ENCODE measurements at regions not wholly inside any gene's neighbourhood (a gene's known extent, or its start where the extent isn't known, plus 50 kb on each side); places are given as distances from the start of the nearest gene placed in this dataset.
"Not testable (repeated sequence)": the region's sequence is repeated elsewhere in the genome, so short reads cannot be mapped to it uniquely, and the experiment has no call there.

DNA sequence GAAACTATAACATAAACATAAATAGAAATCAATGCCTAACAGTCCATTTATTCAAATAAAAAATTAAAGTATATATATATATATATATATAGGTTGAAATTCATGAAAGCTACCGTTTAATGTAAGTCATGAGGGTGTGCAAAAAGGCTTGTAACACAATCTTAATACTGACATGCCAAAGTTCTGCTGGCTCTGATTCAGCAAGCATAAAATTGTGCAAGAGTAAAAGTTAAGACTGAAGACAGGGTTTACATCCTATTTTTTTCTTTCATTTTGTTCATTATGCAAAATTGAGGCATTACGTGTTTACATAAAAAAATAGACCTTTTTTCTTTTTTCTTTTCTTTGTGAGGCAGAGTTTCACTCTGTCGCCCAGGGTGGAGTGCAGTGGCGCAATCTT is 984.2 kb downstream of the FSCB start:
- H3K27ac ChIP-seq: no peak overlapping the region

GRCh38 chr14:43522191-43522590 is 984.9 kb downstream of the FSCB start:
- Histone ChIP-seq H3K4me3 (no peak overlapping the region), H3K27ac (no peak overlapping the region)

More for the DNA sequence above, 984.2 kb downstream of the FSCB start:
- H3K4me3 ChIP-seq: no peak overlapping the region

- H3K4me3 ChIP-seq: no peak overlapping the region
Observed at GRCh38 chr14:43503508-43503907, 1003.6 kb downstream of the FSCB start.

DNA sequence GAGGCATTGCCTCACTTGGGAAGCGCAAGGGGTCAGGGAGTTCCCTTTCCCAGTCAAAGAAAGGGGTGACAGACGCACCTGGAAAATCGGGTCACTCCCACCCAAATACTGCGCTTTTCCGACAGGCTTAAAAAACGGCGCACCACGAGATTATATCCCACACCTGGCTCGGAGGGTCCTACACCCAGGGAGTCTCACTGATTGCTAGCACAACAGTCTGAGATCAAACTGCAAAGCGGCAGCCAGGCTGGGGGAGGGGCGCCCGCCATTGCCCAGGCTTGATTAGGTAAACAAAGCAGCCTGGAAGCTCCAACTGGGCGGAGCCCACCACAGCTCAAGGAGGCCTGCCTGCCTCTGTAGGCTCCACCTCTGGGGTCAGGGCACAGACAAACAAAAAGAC is 1014.7 kb downstream of the FSCB start:
- H3K27ac ChIP-seq, H3K4me3 ChIP-seq: not testable (repeated sequence)

More at GRCh38 chr14:43503508-43503907, 1003.6 kb downstream of the FSCB start:
- H3K27ac ChIP-seq: no peak overlapping the region

DNA sequence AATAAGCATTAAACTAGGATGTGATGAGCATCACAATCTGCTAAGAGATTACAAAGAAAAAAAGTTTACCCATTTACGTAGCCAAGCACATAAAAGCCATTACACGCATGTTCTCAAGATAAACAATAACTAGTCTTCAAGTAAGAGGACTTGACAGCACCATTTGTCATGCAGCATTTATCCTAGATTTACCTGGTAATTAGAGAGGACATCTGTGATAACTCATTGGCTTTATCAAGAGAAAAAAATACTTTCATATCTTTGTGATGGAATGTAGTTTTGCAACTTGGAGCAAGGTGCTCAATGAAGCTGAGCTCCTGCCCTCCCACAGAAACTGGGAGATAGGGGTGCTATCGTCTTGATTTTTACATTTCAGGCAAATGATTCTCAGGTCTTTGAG is 1023.7 kb downstream of the FSCB start:
- Histone ChIP-seq H3K4me3 (no peak overlapping the region), H3K27ac (no peak overlapping the region)

- no peak overlapping the region for H3K27ac ChIP-seq
- H3K4me3 ChIP-seq: no peak overlapping the region
Observed at GRCh38 chr14:43481864-43482263, 1025.2 kb downstream of the FSCB start.

DNA sequence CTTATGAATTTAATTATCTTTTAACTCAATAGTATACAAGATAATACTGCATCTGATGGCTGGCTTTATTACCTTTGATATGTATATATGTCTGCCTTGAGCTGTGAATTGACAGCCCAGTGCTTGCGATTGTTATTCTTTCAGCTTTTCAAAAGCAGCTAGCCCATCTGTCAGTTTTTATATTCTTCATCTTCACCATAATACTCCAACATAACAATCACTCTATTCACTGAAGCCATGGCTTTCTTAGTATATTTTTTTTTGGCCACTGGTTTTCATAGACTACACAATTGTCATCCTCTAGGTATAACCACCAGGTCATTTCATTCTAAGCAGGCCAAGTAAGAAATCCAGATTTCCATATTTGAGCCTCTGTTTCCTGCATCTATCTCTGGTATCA is 1026.1 kb downstream of the FSCB start:
- Histone ChIP-seq H3K27ac (no peak overlapping the region), H3K4me3 (no peak overlapping the region)

DNA sequence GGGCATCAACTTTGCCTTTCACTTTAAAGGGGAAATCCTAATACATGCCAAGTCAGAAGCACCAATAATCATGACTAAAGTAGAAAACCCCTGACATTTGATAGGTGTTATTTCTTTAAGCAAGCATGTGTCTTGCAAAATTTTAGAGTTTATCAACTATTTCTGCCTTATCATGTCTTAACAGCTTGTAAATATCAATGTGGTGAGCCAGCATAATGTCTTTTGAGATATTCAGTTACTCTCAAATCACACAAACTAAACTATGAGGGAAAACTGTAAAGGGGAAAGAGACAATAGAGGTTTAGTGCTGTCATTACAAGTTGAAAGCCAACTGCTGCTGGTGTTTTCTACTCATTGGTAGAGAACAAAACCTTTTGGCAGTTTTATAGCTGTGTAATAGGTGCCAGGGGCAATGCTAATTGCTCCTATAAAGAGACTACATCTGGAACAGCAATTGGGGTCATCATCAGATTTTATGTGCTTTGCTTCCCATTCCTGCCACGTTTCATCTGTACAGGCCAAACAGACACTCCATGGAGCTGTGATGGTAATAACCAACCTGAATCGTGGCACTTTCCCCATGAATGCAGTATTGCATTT is 1027.4 kb downstream of the FSCB start:
- Histone ChIP-seq H3K27ac (no peak overlapping the region), H3K4me3 (no peak overlapping the region)

DNA sequence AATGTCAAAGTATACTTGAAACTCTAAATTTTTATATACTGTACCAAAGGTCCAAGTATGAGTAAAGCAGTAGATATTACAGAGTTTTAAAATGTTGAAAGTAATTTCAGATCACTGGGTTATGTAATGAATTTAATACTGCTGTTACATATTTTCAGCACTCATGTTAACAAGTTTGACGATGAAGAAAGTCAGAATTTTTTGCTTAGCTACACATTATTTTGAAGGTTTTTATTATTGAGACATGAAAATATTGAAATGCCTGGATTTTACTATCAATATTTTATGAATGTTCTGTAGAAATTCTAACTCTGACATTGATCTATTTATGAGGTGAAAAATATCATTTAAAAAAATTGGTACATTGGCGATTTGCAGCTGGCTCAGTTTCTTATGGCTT is 1030.3 kb downstream of the FSCB start:
- H3K27ac ChIP-seq: no peak overlapping the region
- H3K4me3 ChIP-seq: no peak overlapping the region

DNA sequence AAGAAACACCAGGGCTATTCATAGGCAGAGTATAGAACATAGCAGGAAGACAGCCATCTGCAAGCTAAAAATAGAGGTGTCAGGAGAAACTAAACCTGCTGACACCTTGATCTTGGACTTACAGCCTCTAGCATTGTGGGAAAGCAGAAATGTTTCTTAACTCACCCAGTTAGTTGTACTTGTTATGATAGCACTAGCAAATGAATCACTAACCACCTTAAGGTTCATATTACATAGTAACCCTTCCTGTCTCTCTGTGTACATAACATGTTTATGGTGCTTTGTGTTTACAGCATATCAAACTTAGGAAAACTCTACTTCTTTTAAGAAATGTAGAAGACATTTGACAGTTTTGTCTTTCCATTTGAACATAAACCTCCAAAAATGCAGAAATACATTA is 1031.3 kb downstream of the FSCB start:
- no peak overlapping the region for H3K4me3 ChIP-seq
- no peak overlapping the region for H3K27ac ChIP-seq

GRCh38 chr14:43471595-43471994 is 1035.5 kb downstream of the FSCB start:
- H3K27ac ChIP-seq: no peak overlapping the region
- H3K4me3 ChIP-seq: no peak overlapping the region

- Histone ChIP-seq H3K27ac (no peak overlapping the region), H3K4me3 (no peak overlapping the region)
Observed at GRCh38 chr14:43464968-43465367, 1042.1 kb downstream of the FSCB start.

GRCh38 chr14:43449291-43449690 is 1057.8 kb downstream of the FSCB start:
- Histone ChIP-seq H3K27ac (no peak overlapping the region), H3K4me3 (no peak overlapping the region)

DNA sequence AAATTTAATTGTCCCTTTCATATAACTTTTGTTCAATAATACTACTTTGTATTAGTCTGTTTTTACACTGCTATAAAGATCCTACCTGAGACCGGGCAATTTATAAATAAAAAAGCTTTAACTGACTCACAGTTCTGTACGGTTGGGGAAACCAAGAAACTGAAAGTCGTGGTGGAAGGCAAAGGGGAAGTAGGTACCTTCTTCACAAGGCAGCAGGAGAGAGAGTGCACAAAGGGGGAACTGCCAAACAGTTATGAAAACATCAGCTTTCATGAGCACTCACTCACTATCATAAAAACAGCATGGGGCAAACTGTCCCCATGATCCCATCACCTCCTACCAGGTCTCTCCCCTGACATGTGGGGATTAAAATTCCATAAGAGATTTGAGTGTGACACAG is 1069.0 kb downstream of the FSCB start:
- no peak overlapping the region for H3K27ac ChIP-seq
- H3K4me3 ChIP-seq: no peak overlapping the region

DNA sequence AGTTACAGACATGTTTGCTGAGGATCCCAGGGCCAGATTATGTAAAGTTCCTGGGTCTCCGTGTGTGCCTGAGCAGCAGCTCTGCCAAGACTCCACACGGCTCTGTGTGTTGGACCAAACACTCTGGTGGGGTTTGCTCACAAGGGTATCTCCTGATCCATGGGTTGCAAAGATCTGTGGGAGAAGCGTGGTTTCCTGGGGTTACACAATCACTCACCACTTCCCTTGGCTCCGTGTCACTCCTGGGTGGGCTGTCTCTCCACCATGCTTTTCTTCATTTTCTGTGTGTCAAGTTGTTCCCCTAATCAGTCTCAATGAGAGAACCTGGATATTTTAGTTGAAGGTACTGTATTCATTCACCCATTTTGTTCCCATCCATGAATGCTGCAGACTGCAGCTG is 1088.8 kb downstream of the FSCB start:
- Histone ChIP-seq H3K27ac (no peak overlapping the region), H3K4me3 (no peak overlapping the region)

DNA sequence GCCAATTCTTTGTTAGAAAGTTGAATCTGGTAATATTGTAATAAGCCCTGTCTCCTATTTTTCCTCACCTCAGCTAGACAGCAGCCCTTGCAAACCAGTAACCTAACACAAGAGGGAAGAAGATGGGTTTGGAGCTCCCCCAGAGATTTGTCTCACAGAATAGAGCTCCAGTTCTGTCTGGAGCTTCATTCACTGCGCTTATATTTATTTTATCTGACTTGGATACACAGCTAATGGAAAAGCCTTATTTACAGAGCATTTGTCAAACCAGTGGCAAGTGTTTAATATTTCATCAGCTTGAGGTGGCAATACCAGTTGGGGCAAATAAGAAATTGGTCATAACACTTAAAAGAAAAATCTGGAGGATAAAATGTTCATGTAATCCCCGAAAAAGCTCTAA is 1094.0 kb downstream of the FSCB start:
- no peak overlapping the region for H3K27ac ChIP-seq
- H3K4me3 ChIP-seq: no peak overlapping the region

GRCh38 chr14:43411841-43412240 is 1095.2 kb downstream of the FSCB start:
- Histone ChIP-seq H3K27ac (no peak overlapping the region), H3K4me3 (no peak overlapping the region)

- H3K27ac ChIP-seq: no peak overlapping the region
- no peak overlapping the region for H3K4me3 ChIP-seq
Observed at GRCh38 chr14:43410631-43411030, 1096.5 kb downstream of the FSCB start.

DNA sequence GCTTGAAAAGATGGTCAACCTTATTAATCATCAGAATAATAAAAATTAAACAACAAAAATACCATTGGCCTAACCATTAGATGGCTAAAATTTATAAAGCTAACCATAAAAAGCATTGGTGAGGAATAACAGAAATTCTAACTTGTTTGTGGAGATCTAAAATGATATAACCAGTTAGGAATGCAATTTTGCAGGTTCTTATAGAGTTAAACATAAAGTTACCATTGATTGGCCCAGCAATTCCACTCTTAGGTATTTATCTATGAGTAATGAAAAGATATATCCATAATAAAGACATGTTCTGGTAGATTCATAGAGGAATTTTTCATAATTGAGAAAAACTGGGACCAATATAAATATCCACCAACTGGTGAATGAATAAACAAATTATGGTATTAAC is 1098.6 kb downstream of the FSCB start:
- Histone ChIP-seq H3K27ac (no peak overlapping the region), H3K4me3 (no peak overlapping the region)

DNA sequence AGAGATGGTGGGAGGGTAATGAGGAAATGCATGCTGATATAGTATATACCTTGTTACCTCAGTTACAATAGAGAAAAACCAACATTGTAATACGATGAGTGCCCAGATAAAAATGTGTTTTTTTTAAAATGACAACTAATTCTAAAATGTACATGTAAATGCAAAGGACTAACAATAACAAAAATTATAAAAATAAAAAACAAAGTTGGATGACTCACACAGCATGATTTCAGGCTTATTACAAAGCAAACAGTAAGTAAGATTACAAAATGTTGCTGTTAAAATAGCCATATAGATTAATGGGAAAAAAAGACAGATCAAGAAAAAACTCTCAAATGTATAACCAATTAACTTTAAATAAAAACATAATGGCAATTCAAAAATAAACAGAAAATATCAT is 1099.4 kb downstream of the FSCB start:
- no peak overlapping the region for H3K27ac ChIP-seq
- H3K4me3 ChIP-seq: no peak overlapping the region

DNA sequence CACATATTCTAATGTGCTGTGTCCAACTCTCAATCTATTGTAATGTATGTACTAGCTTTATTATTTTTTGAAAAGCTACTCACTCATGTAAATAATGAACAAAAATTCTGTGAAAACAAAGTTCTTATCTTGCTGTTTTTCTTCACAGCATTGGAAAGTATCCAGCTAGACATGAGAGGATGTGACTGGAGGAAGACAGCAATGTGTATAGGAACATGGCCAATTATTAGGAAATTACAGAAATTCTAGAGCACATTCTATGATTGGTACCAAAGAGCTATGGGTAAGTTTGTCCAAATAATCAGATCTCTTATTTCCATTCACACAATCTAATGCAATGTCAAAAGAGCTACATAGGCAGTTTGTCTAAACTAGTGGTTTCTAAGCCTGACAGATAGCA is 1100.2 kb downstream of the FSCB start:
- Histone ChIP-seq H3K4me3 (no peak overlapping the region), H3K27ac (no peak overlapping the region)

DNA sequence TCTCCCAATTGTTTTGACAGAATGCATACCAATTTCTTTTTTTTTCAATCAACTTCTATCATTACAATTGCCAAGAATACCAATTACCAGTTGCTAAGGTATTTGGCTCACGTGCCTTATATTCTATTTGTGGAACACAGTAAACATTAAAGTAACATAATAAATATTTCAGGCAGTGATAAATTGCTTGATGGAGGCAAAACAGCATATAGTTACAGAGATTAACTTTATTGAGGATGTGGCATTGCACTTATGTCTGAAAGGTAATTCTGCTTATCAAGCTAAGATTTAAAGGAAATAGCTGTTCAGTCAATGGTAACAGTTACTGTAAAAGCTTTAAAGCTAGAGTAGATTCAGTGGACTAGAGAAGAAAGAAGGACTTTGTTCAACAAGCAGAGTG is 1107.8 kb downstream of the FSCB start:
- H3K4me3 ChIP-seq: no peak overlapping the region
- no peak overlapping the region for H3K27ac ChIP-seq

DNA sequence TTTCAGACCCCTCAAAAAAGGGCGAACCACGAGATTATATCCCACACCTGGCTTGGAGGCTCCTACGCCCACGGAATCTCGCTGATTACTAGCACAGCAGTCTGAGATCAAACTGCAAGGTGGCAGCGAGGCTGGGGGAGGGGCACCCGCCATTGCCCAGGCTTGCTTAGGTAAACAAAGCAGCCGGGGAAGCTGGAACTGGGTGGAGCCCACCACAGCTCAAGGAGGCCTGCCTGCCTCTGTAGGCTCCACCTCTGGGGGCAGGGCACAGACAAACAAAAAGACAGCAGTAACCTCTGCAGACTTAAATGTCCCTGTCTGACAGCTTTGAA is 1136.6 kb downstream of the FSCB start:
- Histone ChIP-seq H3K4me3 (peak overlapping the region in 1 of 7 experiments; percentile 12), H3K27ac (peak overlapping the region in 1 of 21 experiments; percentile 51)
